ENCODE measurements at regions not wholly inside any gene's neighbourhood (a gene's known extent, or its start where the extent isn't known, plus 50 kb on each side); places are given as distances from the start of the nearest gene placed in this dataset.

- no peak for TF ChIP-seq CTCF (IDR thresholded peaks at IDR 0.05; ENCODE audit: extremely low read depth, insufficient read depth, missing control alignments)
- DNase-seq (ENCODE audit: low spot score), result no peak
- in situ Hi-C loops (cut with MboI; ENCODE audit: low pct_unique_long_range_greater_than_20kb, low sequenced_read_pairs, unreplicated experiment), result no loop called here
Measured at GRCh38 chr16:86205521-86206245, 304.6 kb upstream of the FOXF1 start.

- in situ Hi-C loops (cut with MboI; ENCODE audit: low pct_unique_long_range_greater_than_20kb, low sequenced_read_pairs, unreplicated experiment), result no loop called here
- no peak for DNase-seq (ENCODE audit: low spot score)
- TF ChIP-seq CTCF (IDR thresholded peaks at IDR 0.05; ENCODE audit: extremely low read depth, insufficient read depth, missing control alignments), result no peak
Measured at GRCh38 chr16:86207350-86207749, 303.0 kb upstream of the FOXF1 start.

- in situ Hi-C loops (cut with MboI; ENCODE audit: low pct_unique_long_range_greater_than_20kb, low sequenced_read_pairs, unreplicated experiment), result no loop called here
- DNase-seq (ENCODE audit: low spot score), result no peak
- no peak for TF ChIP-seq CTCF (IDR thresholded peaks at IDR 0.05; ENCODE audit: extremely low read depth, insufficient read depth, missing control alignments)
Measured at GRCh38 chr16:86209202-86209601, 301.1 kb upstream of the FOXF1 start.

GRCh38 chr16:86210403-86211193 is 299.7 kb upstream of the FOXF1 start:
- DNase-seq (ENCODE audit: low spot score), result no peak
- in situ Hi-C loops (cut with MboI; ENCODE audit: low pct_unique_long_range_greater_than_20kb, low sequenced_read_pairs, unreplicated experiment), result no loop called here

GRCh38 chr16:86211265-86211664 is 299.1 kb upstream of the FOXF1 start:
- in situ Hi-C loops (cut with MboI; ENCODE audit: low pct_unique_long_range_greater_than_20kb, low sequenced_read_pairs, unreplicated experiment), result no loop called here
- no peak for TF ChIP-seq CTCF (IDR thresholded peaks at IDR 0.05; ENCODE audit: extremely low read depth, insufficient read depth, missing control alignments)
- DNase-seq (ENCODE audit: low spot score), result no peak

More at GRCh38 chr16:86210403-86211193, 299.7 kb upstream of the FOXF1 start:
- no peak for TF ChIP-seq CTCF (IDR thresholded peaks at IDR 0.05; ENCODE audit: extremely low read depth, insufficient read depth, missing control alignments)

GRCh38 chr16:86211800-86212199 is 298.5 kb upstream of the FOXF1 start:
- TF ChIP-seq CTCF (IDR thresholded peaks at IDR 0.05; ENCODE audit: extremely low read depth, insufficient read depth, missing control alignments), result no peak
- DNase-seq (ENCODE audit: low spot score), result no peak
- in situ Hi-C loops (cut with MboI; ENCODE audit: low pct_unique_long_range_greater_than_20kb, low sequenced_read_pairs, unreplicated experiment), result no loop called here

Measured in GM13977 (cell line).